ENCODE measurements at regions not wholly inside any gene's neighbourhood (a gene's known extent, or its start where the extent isn't known, plus 50 kb on each side); places are given as distances from the start of the nearest gene placed in this dataset.

GRCh38 chr4:3715855-3716630 is 50.1 kb upstream of the ADRA2C start:
- FAIRE-seq (no peak), DNase-seq (ENCODE audit: low spot score in 2 of 2) (no peak)

GRCh38 chr4:3715061-3715854 is 50.9 kb upstream of the ADRA2C start:
- DNase-seq (ENCODE audit: low spot score in 2 of 2) (no peak), FAIRE-seq (no peak)

GRCh38 chr4:3714642-3715001 is 51.6 kb upstream of the ADRA2C start:
- FAIRE-seq, result no peak
- DNase-seq (ENCODE audit: low spot score in 2 of 2), result no peak

- FAIRE-seq, result no peak
- no peak for DNase-seq (ENCODE audit: low spot score in 2 of 2)
These were observed 52.2 kb upstream of the ADRA2C start for GRCh38 chr4:3713817-3714641.

- DNase-seq (ENCODE audit: low spot score in 2 of 2), result no peak
- no peak for FAIRE-seq
These were observed 52.8 kb upstream of the ADRA2C start for GRCh38 chr4:3713346-3713745.

- DNase-seq (ENCODE audit: low spot score in 2 of 2) (no peak), FAIRE-seq (no peak)
These were observed 53.2 kb upstream of the ADRA2C start for GRCh38 chr4:3712936-3713335.

GRCh38 chr4:3712112-3712805 is 53.9 kb upstream of the ADRA2C start:
- FAIRE-seq, result no peak
- no peak for DNase-seq (ENCODE audit: low spot score in 2 of 2)

GRCh38 chr4:3711183-3712111 is 54.7 kb upstream of the ADRA2C start:
- no peak for FAIRE-seq
- no peak for DNase-seq (ENCODE audit: low spot score in 2 of 2)

GRCh38 chr4:3710451-3711182 is 55.6 kb upstream of the ADRA2C start:
- DNase-seq (ENCODE audit: low spot score in 2 of 2) (no peak), FAIRE-seq (no peak)

GRCh38 chr4:3709846-3710441 is 56.2 kb upstream of the ADRA2C start:
- FAIRE-seq, result no peak
- DNase-seq (ENCODE audit: low spot score in 2 of 2), result no peak

GRCh38 chr4:3709061-3709845 is 56.9 kb upstream of the ADRA2C start:
- DNase-seq (ENCODE audit: low spot score in 2 of 2) (no peak), FAIRE-seq (no peak)

GRCh38 chr4:3708611-3709010 is 57.6 kb upstream of the ADRA2C start:
- FAIRE-seq, result no peak

GRCh38 chr4:3708103-3708510 is 58.1 kb upstream of the ADRA2C start:
- peak in 1 of 2 donors; percentile 69 for DNase-seq (ENCODE audit: low spot score in 2 of 2)

More at GRCh38 chr4:3708611-3709010, 57.6 kb upstream of the ADRA2C start:
- DNase-seq (ENCODE audit: low spot score in 2 of 2), result no peak

GRCh38 chr4:3707423-3708102 is 58.6 kb upstream of the ADRA2C start:
- FAIRE-seq, result no peak
- DNase-seq (ENCODE audit: low spot score in 2 of 2), result no peak

More at GRCh38 chr4:3708103-3708510, 58.1 kb upstream of the ADRA2C start:
- FAIRE-seq, result no peak

GRCh38 chr4:3706565-3707422 is 59.4 kb upstream of the ADRA2C start:
- no peak for DNase-seq (ENCODE audit: low spot score in 2 of 2)
- no peak for FAIRE-seq

GRCh38 chr4:3706111-3706511 is 60.1 kb upstream of the ADRA2C start:
- no peak for FAIRE-seq
- DNase-seq (ENCODE audit: low spot score in 2 of 2), result no peak

All from frontal cortex (tissue), 3 donors.